SJCRH30 (cell line): ENCODE measurements at regions not wholly inside any gene's neighbourhood (a gene's known extent, or its start where the extent isn't known, plus 50 kb on each side); places are given as distances from the start of the nearest gene placed in this dataset.

Source experiments
- DNase-seq, 2 experiments: peaks; one replicate each; pipeline ENCODE4 v3.0.0-alpha.2; 2015 to 2020
- H3K27ac ChIP-seq: fragments of 250-450 bp; sonication (Bioruptor Pico); 2 replicates; pipeline ENCODE4 v1.5.1; 2020; ENCODE audit warnings: mild to moderate bottlenecking, moderate library complexity
- H3K27me3 ChIP-seq: fragments of 250-450 bp; sonication (Bioruptor Pico); 2 replicates; pipeline ENCODE4 v1.5.1; 2020; ENCODE audit warnings: mild to moderate bottlenecking, moderate library complexity
- H3K36me3 ChIP-seq: fragments of 250-450 bp; sonication (Bioruptor Pico); 2 replicates; pipeline ENCODE4 v1.5.1; 2020; ENCODE audit warnings: mild to moderate bottlenecking, moderate library complexity
- H3K4me1 ChIP-seq: fragments of 250-450 bp; sonication (Bioruptor Pico); 2 replicates; pipeline ENCODE4 v1.5.1; 2020; ENCODE audit warnings: mild to moderate bottlenecking, moderate library complexity
- H3K4me3 ChIP-seq: fragments of 250-450 bp; sonication (Bioruptor Pico); 2 replicates; pipeline ENCODE4 v1.5.1; 2020; ENCODE audit warnings: mild to moderate bottlenecking, moderate library complexity
- H3K9me3 ChIP-seq: fragments of 250-450 bp; sonication (Bioruptor Pico); replicated peaks from 2 replicates; pipeline ENCODE4 v1.5.1; 2020; ENCODE audit warnings: mild to moderate bottlenecking, moderate library complexity

DNA sequence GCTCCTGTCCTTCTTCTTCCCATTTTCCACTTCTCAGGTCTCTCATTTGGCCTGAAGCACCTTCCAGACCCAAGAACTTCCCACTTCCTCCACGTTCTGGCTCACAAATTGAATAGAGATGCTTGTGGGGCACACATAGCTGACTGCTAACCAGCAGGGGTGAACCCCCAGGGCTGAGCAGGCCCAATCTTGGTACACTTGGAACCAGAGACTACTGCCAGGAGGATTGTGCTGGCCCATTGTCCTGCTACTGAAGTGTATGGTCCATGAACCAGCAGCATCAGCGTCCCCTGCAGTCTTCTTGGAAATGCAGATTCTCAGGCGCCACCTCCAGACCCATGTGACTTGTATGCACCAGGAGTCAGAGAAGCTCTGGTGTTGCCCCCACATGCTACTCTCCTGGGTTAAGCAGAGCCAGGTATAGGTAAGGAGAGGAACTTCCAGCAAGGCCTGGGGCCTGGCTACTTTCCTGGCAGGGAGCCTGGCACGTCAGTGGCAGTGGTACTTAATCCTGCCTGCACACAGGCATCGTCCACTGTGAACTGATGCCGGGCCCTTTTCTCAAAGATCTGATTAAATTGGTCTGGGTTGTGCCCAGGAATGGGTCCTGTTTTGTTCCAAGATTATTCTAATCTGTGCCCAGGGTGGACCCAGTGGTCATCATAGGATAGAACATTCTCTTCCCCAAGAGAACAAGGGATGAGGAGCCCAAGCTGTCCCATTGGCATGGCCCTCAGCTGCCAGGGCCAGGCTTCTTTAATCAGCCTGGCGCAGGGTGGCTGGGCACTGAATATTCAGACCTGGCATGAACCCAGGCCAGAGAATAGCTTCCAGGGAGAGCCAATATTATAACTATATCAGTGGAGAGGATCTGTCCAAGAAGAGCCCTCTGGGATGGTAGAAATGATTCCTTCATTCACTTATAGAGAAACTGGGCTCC lies 248.7 kb downstream of the SOX11 start:
- Histone ChIP-seq H3K27ac (no peak overlapping the region), H3K4me1 (no peaks in the 10 kb centered on the region)
- no peak for DNase-seq

GRCh38 chr2:5942204-5942603 lies 250.0 kb downstream of the SOX11 start:
- Histone ChIP-seq H3K27ac (no peak overlapping the region), H3K9me3 (no peaks in the 10 kb centered on the region), H3K36me3 (no peaks in the 10 kb centered on the region), H3K27me3 (no peaks in the 10 kb centered on the region), H3K4me3 (no peak overlapping the region), H3K4me1 (no peaks in the 10 kb centered on the region)
- no peak for DNase-seq

More for the DNA sequence above, 248.7 kb downstream of the SOX11 start:
- H3K36me3 ChIP-seq, result no peaks in the 10 kb centered on the region
- no peaks in the 10 kb centered on the region for H3K9me3 ChIP-seq
- no peak overlapping the region for H3K4me3 ChIP-seq
- no peaks in the 10 kb centered on the region for H3K27me3 ChIP-seq

GRCh38 chr2:5945742-5946141 lies 253.6 kb downstream of the SOX11 start:
- H3K27ac ChIP-seq, result no peak overlapping the region
- H3K36me3 ChIP-seq, result no peaks in the 10 kb centered on the region

DNA sequence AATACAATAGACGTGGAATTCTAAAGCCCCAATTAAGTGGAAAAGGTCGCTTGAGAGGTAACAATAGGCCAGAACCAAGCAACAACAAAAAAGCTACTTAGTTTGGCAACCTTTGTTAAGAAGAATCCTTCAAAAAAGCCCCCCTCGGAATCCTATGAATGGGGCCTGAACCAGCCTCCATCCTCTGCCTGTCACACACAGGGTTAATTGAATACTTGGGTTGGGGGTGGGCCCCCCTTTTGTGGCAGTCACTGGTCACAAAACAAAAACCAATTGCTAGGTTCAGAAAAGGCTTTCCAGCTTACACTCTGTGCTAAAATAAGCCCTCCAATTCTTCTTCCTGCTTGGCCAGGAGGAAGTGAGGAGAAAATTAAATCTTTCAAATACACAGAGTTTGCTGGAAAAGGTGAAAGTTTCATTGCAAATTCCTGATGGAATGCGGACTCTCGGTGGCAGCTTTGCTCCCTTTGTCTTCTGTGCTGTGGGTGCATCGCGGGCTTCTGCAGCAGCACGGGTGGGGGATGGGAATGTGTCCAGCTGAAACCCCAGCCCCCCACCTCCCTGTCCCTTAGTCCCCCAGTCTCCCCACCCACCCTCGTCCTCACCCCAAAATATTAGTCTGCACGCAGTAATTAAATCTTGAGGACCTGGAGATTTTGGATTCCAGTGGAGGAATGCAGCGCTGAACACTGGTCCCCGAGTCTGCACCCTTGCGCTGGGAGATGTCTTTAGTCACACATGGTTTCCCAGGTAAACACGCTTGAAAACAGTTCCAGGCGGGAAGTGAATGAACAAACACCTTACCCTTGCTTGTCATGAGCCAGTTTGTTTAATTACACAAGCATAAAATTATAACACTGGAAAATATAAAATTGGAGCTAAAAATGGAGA lies 254.3 kb downstream of the SOX11 start:
- H3K4me1 ChIP-seq, result no peaks in the 10 kb centered on the region
- H3K36me3 ChIP-seq, result no peaks in the 10 kb centered on the region
- no peaks in the 10 kb centered on the region for H3K9me3 ChIP-seq
- DNase-seq, result no peak
- no peak overlapping the region for H3K4me3 ChIP-seq
- H3K27me3 ChIP-seq, result no peaks in the 10 kb centered on the region
- H3K27ac ChIP-seq, result no peak overlapping the region

More at GRCh38 chr2:5945742-5946141, 253.6 kb downstream of the SOX11 start:
- DNase-seq, result no peak
- H3K4me3 ChIP-seq, result no peak overlapping the region
- H3K27me3 ChIP-seq, result no peaks in the 10 kb centered on the region
- H3K4me1 ChIP-seq, result no peaks in the 10 kb centered on the region
- H3K9me3 ChIP-seq, result no peaks in the 10 kb centered on the region

GRCh38 chr2:5950736-5951135 lies 258.6 kb downstream of the SOX11 start:
- no peaks in the 10 kb centered on the region for H3K36me3 ChIP-seq
- H3K27me3 ChIP-seq, result no peaks in the 10 kb centered on the region
- DNase-seq, result no peak
- H3K4me3 ChIP-seq, result no peak overlapping the region
- H3K9me3 ChIP-seq, result no peaks in the 10 kb centered on the region
- no peaks in the 10 kb centered on the region for H3K4me1 ChIP-seq
- no peak overlapping the region for H3K27ac ChIP-seq

- H3K4me3 ChIP-seq, result no peak overlapping the region
Observed at GRCh38 chr2:5951471-5951870, 259.3 kb downstream of the SOX11 start.

DNA sequence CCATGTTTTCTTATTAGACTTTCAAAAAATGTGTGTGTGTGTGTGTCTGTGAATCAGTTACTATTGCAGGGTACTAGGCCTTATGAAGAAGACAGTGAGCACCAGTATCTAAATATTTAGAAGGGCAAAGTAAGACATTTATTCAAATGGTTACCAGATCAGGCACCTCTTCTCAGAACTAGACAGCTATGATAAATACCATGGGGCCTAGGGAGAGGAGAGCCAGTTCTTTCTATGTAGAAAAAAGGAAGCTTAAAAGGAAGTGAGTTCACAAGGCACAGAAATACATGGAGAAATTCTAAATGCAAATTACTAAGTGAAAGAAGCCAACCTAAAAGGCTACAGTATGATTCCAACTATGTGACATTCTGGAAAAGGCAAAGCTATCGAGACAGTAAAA lies 261.3 kb downstream of the SOX11 start:
- H3K27ac ChIP-seq, result no peak overlapping the region
- no peaks in the 10 kb centered on the region for H3K4me1 ChIP-seq
- H3K4me3 ChIP-seq, result no peak overlapping the region
- no peaks in the 10 kb centered on the region for H3K36me3 ChIP-seq
- DNase-seq, result no peak
- H3K9me3 ChIP-seq, result no peaks in the 10 kb centered on the region
- no peaks in the 10 kb centered on the region for H3K27me3 ChIP-seq

More at GRCh38 chr2:5951471-5951870, 259.3 kb downstream of the SOX11 start:
- no peak for DNase-seq
- no peaks in the 10 kb centered on the region for H3K9me3 ChIP-seq
- H3K27ac ChIP-seq, result no peak overlapping the region
- no peaks in the 10 kb centered on the region for H3K27me3 ChIP-seq
- no peaks in the 10 kb centered on the region for H3K4me1 ChIP-seq
- H3K36me3 ChIP-seq, result no peaks in the 10 kb centered on the region

GRCh38 chr2:5954509-5954908 lies 262.3 kb downstream of the SOX11 start:
- Histone ChIP-seq H3K9me3 (no peaks in the 10 kb centered on the region), H3K4me3 (no peak overlapping the region), H3K27me3 (no peaks in the 10 kb centered on the region), H3K36me3 (no peaks in the 10 kb centered on the region), H3K4me1 (no peaks in the 10 kb centered on the region), H3K27ac (no peak overlapping the region)
- no peak for DNase-seq

DNA sequence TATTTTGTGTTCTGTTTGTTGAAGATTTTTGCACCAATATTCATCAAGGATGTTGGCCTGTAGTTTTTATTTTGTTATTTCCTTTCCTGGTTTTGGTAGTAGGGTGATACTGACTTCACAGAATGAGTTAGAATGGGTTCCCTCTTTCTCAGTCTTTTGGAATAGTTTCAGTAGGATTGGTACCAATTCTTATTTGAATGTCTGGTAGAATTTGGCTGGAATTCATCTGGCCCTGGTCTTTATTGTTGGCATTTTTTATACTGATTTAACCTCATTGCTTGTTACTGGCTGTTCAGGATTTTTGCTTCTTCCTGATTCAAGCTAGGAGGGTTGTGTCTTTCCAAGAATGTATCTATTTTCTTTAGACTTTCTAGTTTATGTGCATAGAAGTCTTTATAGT lies 263.7 kb downstream of the SOX11 start:
- Histone ChIP-seq H3K9me3 (no peaks in the 10 kb centered on the region), H3K4me3 (no peak overlapping the region), H3K27ac (no peak overlapping the region), H3K27me3 (no peaks in the 10 kb centered on the region), H3K4me1 (no peaks in the 10 kb centered on the region), H3K36me3 (no peaks in the 10 kb centered on the region)
- DNase-seq, result no peak

GRCh38 chr2:5959836-5960820 lies 267.9 kb downstream of the SOX11 start:
- Histone ChIP-seq H3K4me1 (no peaks in the 10 kb centered on the region), H3K27me3 (no peaks in the 10 kb centered on the region), H3K4me3 (no peak overlapping the region), H3K27ac (no peak overlapping the region), H3K36me3 (no peaks in the 10 kb centered on the region), H3K9me3 (no peaks in the 10 kb centered on the region)
- peak in 1 of 2 experiments; percentile 19 for DNase-seq

DNA sequence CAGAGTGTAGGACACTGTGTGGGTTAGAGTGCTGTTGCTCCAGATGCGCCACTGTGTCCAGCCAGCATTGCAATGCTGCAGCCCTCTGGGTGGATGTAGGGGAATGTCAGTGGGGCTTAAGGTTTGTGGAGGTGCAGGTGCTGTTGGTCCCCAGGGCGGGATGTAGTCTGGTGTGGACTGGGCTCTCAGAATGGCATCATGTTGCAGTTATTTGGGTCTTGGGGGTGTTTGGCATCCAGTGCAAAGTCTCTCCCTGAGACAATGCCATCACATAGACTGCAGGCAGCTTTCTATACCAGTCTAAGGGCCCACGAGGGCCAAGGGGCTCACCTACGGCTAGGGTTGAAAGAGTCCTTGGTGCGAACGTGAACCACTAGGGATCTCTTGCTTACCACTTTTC lies 275.3 kb downstream of the SOX11 start:
- H3K4me1 ChIP-seq, result no peaks in the 10 kb centered on the region
- DNase-seq, result no peak
- no peaks in the 10 kb centered on the region for H3K36me3 ChIP-seq
- no peak overlapping the region for H3K4me3 ChIP-seq
- no peak overlapping the region for H3K27ac ChIP-seq
- H3K9me3 ChIP-seq, result no peaks in the 10 kb centered on the region
- no peaks in the 10 kb centered on the region for H3K27me3 ChIP-seq

DNA sequence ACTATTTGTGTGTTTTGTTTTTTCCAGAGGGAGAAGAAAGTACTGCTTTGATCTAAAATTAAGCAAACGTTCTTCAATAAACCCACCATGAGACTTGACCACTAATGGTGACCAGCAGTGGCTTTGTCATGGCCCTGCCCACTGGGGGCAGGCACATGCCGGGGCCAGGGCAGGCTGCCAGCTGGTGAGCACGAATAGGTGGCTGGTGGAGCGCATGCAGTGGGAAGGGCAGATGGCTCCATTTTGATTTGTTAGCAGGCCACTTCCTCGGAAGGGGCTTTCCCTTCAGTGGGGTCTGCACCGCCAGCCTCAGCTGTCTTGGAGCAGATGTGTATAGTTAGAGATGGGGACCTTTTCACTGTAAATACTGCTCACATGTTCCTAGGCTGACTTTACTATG lies 277.1 kb downstream of the SOX11 start:
- Histone ChIP-seq H3K9me3 (no peaks in the 10 kb centered on the region), H3K27me3 (peaks cover 5% of the 10 kb centered on the region; the same call in 1 of the 2 replicates), H3K4me1 (no peaks in the 10 kb centered on the region), H3K36me3 (no peaks in the 10 kb centered on the region), H3K27ac (no peak overlapping the region), H3K4me3 (no peak overlapping the region)
- peak in 1 of 2 experiments; percentile 15 for DNase-seq

GRCh38 chr2:5970347-5970746 lies 278.2 kb downstream of the SOX11 start:
- no peak for DNase-seq
- H3K9me3 ChIP-seq, result no peaks in the 10 kb centered on the region
- H3K27ac ChIP-seq, result no peak overlapping the region
- H3K27me3 ChIP-seq, result peaks cover 8% of the 10 kb centered on the region; the same call in 1 of the 2 replicates
- H3K4me1 ChIP-seq, result no peaks in the 10 kb centered on the region
- no peaks in the 10 kb centered on the region for H3K36me3 ChIP-seq
- no peak overlapping the region for H3K4me3 ChIP-seq

GRCh38 chr2:5974477-5974876 lies 282.3 kb downstream of the SOX11 start:
- no peak overlapping the region for H3K4me3 ChIP-seq
- H3K36me3 ChIP-seq, result no peaks in the 10 kb centered on the region
- DNase-seq, result no peak
- no peaks in the 10 kb centered on the region for H3K4me1 ChIP-seq
- no peak overlapping the region for H3K27ac ChIP-seq
- H3K27me3 ChIP-seq, result peaks cover 8% of the 10 kb centered on the region; the same call in 1 of the 2 replicates
- no peaks in the 10 kb centered on the region for H3K9me3 ChIP-seq
